BLaER1 (cell line): ENCODE measurements at regions not wholly inside any gene's neighbourhood (a gene's known extent, or its start where the extent isn't known, plus 50 kb on each side); places are given as distances from the start of the nearest gene placed in this dataset.

Experiments used
- H3K27ac ChIP-seq: shearing (Covaris generic); formaldehyde crosslinking; 2 replicates; pipeline ENCODE4 v1.8.1; 2022
- H3K27me3 ChIP-seq: shearing (Covaris generic); formaldehyde crosslinking; 2 replicates; pipeline ENCODE4 v1.8.1; 2022
- H3K36me3 ChIP-seq: shearing (Covaris generic); formaldehyde crosslinking; 2 replicates; pipeline ENCODE4 v1.8.1; 2022
- H3K4me1 ChIP-seq: shearing (Covaris generic); formaldehyde crosslinking; 2 replicates; pipeline ENCODE4 v1.8.1; 2022
- H3K4me2 ChIP-seq: shearing (Covaris generic); formaldehyde crosslinking; 2 replicates; pipeline ENCODE4 v1.8.1; 2022
- H3K4me3 ChIP-seq: shearing (Covaris generic); formaldehyde crosslinking; 2 replicates; pipeline ENCODE4 v1.8.1; 2022
- H3K9ac ChIP-seq: shearing (Covaris generic); formaldehyde crosslinking; 2 replicates; pipeline ENCODE4 v1.8.1; 2022
- H3K9me3 ChIP-seq: shearing (Covaris generic); formaldehyde crosslinking; 2 replicates; pipeline ENCODE4 v1.8.1; 2022
- H4K20me1 ChIP-seq: shearing (Covaris generic); formaldehyde crosslinking; 2 replicates; pipeline ENCODE4 v1.8.1; 2022
- Cebpa-rat ChIP-seq: shearing (Covaris generic); IDR thresholded peaks from 2 replicates; pipeline ENCODE4 v1.8.1; 2022

GRCh38 chr18:55069497-55069896, 110.2 kb upstream of the CCDC68 start:
- no peak overlapping the region for H3K4me3 ChIP-seq
- H3K27ac ChIP-seq, result no peak overlapping the region
- H3K9ac ChIP-seq, result no peak overlapping the region
- TF ChIP-seq Cebpa-rat, result no peak
- H3K4me1 ChIP-seq, result no peaks in the 10 kb centered on the region
- no peaks in the 10 kb centered on the region for H3K9me3 ChIP-seq
- H4K20me1 ChIP-seq, result no peaks in the 10 kb centered on the region
- no peak overlapping the region for H3K4me2 ChIP-seq
- H3K27me3 ChIP-seq, result no peaks in the 10 kb centered on the region
- no peaks in the 10 kb centered on the region for H3K36me3 ChIP-seq

GRCh38 chr18:55064760-55065159, 105.5 kb upstream of the CCDC68 start:
- Histone ChIP-seq H3K27ac (no peak overlapping the region), H3K27me3 (no peaks in the 10 kb centered on the region), H3K4me1 (no peaks in the 10 kb centered on the region), H3K9ac (no peak overlapping the region), H3K36me3 (no peaks in the 10 kb centered on the region), H4K20me1 (no peaks in the 10 kb centered on the region), H3K4me3 (no peak overlapping the region), H3K4me2 (no peak overlapping the region), H3K9me3 (no peaks in the 10 kb centered on the region)
- no peak for TF ChIP-seq Cebpa-rat

GRCh38 chr18:55064073-55064472, 104.8 kb upstream of the CCDC68 start:
- no peak overlapping the region for H3K4me2 ChIP-seq
- H3K9me3 ChIP-seq, result no peaks in the 10 kb centered on the region
- H4K20me1 ChIP-seq, result no peaks in the 10 kb centered on the region
- no peaks in the 10 kb centered on the region for H3K27me3 ChIP-seq
- no peak overlapping the region for H3K4me3 ChIP-seq
- no peaks in the 10 kb centered on the region for H3K36me3 ChIP-seq
- TF ChIP-seq Cebpa-rat, result no peak
- H3K4me1 ChIP-seq, result no peaks in the 10 kb centered on the region
- H3K9ac ChIP-seq, result no peak overlapping the region
- no peak overlapping the region for H3K27ac ChIP-seq

- Histone ChIP-seq H3K9ac (no peak overlapping the region), H3K4me1 (no peaks in the 10 kb centered on the region), H3K27me3 (no peaks in the 10 kb centered on the region), H3K27ac (no peak overlapping the region), H3K4me2 (no peak overlapping the region), H3K9me3 (no peaks in the 10 kb centered on the region), H3K36me3 (no peaks in the 10 kb centered on the region), H4K20me1 (no peaks in the 10 kb centered on the region), H3K4me3 (no peak overlapping the region)
- no peak for TF ChIP-seq Cebpa-rat
Measured at GRCh38 chr18:55054021-55054990, 95.0 kb upstream of the CCDC68 start.

GRCh38 chr18:55048892-55049291, 89.6 kb upstream of the CCDC68 start:
- Histone ChIP-seq H4K20me1 (no peaks in the 10 kb centered on the region), H3K4me3 (no peak overlapping the region), H3K27me3 (no peaks in the 10 kb centered on the region), H3K36me3 (no peaks in the 10 kb centered on the region), H3K9ac (no peak overlapping the region), H3K4me2 (no peak overlapping the region), H3K4me1 (no peaks in the 10 kb centered on the region), H3K27ac (no peak overlapping the region), H3K9me3 (no peaks in the 10 kb centered on the region)
- no peak for TF ChIP-seq Cebpa-rat

GRCh38 chr18:55047546-55047945, 88.3 kb upstream of the CCDC68 start:
- Histone ChIP-seq H3K9me3 (no peaks in the 10 kb centered on the region), H3K4me1 (no peaks in the 10 kb centered on the region), H3K9ac (no peak overlapping the region), H3K27ac (no peak overlapping the region), H3K4me2 (no peak overlapping the region), H3K36me3 (no peaks in the 10 kb centered on the region), H3K4me3 (no peak overlapping the region), H4K20me1 (no peaks in the 10 kb centered on the region), H3K27me3 (no peaks in the 10 kb centered on the region)
- TF ChIP-seq Cebpa-rat, result no peak

GRCh38 chr18:55041366-55041765, 82.1 kb upstream of the CCDC68 start:
- Histone ChIP-seq H4K20me1 (no peaks in the 10 kb centered on the region), H3K4me2 (no peak overlapping the region), H3K4me1 (no peaks in the 10 kb centered on the region), H3K36me3 (no peaks in the 10 kb centered on the region), H3K4me3 (no peak overlapping the region), H3K9ac (no peak overlapping the region), H3K27ac (no peak overlapping the region), H3K9me3 (no peaks in the 10 kb centered on the region), H3K27me3 (no peaks in the 10 kb centered on the region)
- no peak for TF ChIP-seq Cebpa-rat

GRCh38 chr18:55038162-55038561, 78.9 kb upstream of the CCDC68 start:
- Histone ChIP-seq H4K20me1 (no peaks in the 10 kb centered on the region), H3K4me3 (no peak overlapping the region), H3K36me3 (no peaks in the 10 kb centered on the region), H3K4me2 (no peak overlapping the region), H3K9ac (no peak overlapping the region), H3K9me3 (no peaks in the 10 kb centered on the region), H3K27ac (no peak overlapping the region), H3K27me3 (no peaks in the 10 kb centered on the region), H3K4me1 (no peaks in the 10 kb centered on the region)
- no peak for TF ChIP-seq Cebpa-rat

GRCh38 chr18:55034742-55035141, 75.5 kb upstream of the CCDC68 start:
- Histone ChIP-seq H3K27ac (no peak overlapping the region), H4K20me1 (no peaks in the 10 kb centered on the region), H3K9ac (no peak overlapping the region), H3K27me3 (no peaks in the 10 kb centered on the region), H3K4me1 (no peaks in the 10 kb centered on the region), H3K9me3 (no peaks in the 10 kb centered on the region), H3K4me3 (no peak overlapping the region), H3K36me3 (no peaks in the 10 kb centered on the region), H3K4me2 (no peak overlapping the region)
- no peak for TF ChIP-seq Cebpa-rat

GRCh38 chr18:55031979-55032378, 72.7 kb upstream of the CCDC68 start:
- Histone ChIP-seq H3K27me3 (no peaks in the 10 kb centered on the region), H3K9ac (no peak overlapping the region), H4K20me1 (no peaks in the 10 kb centered on the region), H3K9me3 (no peaks in the 10 kb centered on the region), H3K4me3 (no peak overlapping the region), H3K36me3 (no peaks in the 10 kb centered on the region), H3K27ac (no peak overlapping the region), H3K4me2 (no peak overlapping the region), H3K4me1 (no peaks in the 10 kb centered on the region)
- TF ChIP-seq Cebpa-rat, result no peak

- no peak overlapping the region for H3K4me3 ChIP-seq
- no peak for TF ChIP-seq Cebpa-rat
- no peaks in the 10 kb centered on the region for H3K4me1 ChIP-seq
- no peaks in the 10 kb centered on the region for H3K9me3 ChIP-seq
- H3K27me3 ChIP-seq, result no peaks in the 10 kb centered on the region
- no peaks in the 10 kb centered on the region for H3K36me3 ChIP-seq
- H3K9ac ChIP-seq, result no peak overlapping the region
- H3K4me2 ChIP-seq, result no peak overlapping the region
- no peaks in the 10 kb centered on the region for H4K20me1 ChIP-seq
- no peak overlapping the region for H3K27ac ChIP-seq
Measured at GRCh38 chr18:55031576-55031975, 72.3 kb upstream of the CCDC68 start.
